ENCODE measurements at regions not wholly inside any gene's neighbourhood (a gene's known extent, or its start where the extent isn't known, plus 50 kb on each side); places are given as distances from the start of the nearest gene placed in this dataset.
A peak's percentile ranks its signal among the peaks of the same experiment; 100 is the strongest.
"Not testable (repeated sequence)": the region's sequence is repeated elsewhere in the genome, so short reads cannot be mapped to it uniquely, and the experiment has no call there.

DNA sequence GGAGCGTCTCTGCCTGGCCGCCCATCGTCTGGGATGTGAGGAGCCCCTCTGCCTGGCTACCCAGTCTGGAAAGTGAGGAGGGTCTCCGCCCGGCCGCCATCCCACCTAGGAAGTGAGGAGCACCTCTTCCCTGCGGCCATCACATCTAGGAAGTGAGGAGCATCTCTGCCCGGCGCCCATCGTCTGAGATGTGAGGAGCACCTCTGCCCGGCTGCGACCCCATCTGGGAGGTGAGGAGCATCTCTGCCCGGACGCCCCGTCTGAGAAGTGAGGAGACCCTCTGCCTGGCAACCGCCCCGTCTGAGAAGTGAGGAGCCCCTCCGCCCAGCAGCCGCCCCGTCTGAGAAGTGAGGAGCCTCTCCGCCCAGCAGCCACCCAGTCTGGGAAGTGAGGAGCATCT lies 84.5 kb downstream of the IDS start:
- DNase-seq = not testable (repeated sequence)

DNA sequence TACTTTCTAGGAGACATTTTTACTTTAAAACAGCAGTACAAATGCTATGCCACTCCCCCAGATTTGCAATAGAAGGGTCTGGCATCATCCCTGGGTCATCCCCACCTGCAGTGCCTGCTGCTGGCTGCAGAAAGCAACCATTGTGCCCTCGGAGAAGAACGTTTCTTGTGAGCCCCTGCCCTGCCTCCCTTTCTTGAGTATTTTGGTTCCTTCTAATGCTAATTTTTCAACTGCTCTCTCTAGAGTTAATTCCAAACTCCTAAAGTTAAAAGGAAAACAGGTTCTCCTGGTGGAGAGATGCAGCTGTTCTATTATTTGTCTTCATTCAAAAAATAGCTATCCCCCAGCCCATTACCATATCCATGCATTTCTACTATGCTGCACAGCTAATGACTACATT lies 107.1 kb downstream of the IDS start:
- DNase-seq = no peak

DNA sequence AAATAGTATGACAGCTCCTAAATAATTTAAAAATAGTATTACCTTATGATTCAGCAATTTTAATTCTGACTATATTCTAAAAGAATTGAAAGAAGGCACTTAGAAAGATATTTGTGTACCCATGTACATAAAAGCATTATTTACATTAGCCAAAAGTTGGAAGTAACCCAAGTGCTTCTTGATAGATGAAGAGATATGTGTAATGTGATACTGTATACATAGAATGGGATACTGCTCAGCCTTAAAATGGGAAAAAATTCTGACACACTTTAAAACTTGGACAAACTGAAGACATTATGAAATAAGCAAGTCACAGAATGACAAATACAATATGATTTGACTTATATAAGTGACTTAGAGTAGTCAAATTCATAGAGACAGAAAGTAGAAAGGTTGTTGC lies 112.2 kb downstream of the IDS start:
- DNase-seq = no peak

DNA sequence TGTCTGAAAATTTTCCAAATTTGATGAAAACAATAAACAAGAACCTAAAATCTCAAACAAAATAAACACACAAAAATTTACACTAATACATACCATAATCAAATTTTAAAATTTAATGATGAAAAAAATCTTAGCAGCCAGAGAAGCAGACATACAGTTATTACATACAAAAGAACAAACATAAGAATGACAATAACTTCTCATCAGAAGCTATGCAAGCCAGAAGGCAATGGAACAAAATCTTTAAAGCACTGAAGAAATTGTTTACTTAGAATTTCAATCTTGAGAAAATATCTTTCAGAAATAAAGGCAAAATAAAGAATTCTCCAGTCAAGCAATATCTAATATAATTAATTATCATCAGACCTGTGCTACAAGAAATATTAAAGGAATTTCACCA lies 121.3 kb downstream of the IDS start:
- DNase-seq = no peak

DNA sequence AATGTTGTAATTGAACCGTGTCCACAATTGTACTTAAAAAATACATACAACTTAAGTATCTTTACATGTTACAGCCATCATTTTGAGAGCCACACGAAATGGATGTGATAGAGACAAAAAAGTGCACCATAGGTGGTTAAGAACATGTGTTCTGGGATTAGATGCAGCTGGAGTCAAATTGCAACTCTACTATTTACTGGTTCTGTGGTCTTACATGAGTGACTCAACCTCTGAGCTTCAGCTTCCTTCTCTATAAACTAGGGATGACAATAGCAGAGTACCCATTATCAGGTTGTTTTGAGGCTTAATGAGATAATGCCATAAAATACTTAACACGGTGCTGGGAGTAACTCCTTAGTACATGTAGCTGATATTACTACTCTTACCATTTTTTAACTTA lies 130.4 kb downstream of the IDS start:
- DNase-seq = no peak

DNA sequence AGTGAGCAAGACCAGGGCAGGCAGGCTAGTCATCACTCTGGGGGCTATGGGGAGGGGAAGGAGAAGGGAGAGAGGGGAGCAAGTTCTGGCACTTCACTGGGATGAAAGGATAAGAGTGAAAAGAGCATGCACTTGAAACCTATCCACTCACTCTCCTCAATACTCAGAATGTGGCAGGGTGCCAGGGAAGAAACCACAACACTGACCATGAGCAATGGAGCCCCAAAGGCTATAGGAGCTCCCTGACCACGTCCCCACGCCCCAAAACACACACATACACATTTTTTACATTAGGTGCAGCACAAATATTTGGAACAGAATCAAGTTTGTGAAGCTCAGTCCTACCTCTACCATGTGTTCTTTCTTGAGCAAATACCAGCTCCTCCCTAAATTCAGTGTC lies 132.2 kb downstream of the IDS start:
- DNase-seq = no peak

DNA sequence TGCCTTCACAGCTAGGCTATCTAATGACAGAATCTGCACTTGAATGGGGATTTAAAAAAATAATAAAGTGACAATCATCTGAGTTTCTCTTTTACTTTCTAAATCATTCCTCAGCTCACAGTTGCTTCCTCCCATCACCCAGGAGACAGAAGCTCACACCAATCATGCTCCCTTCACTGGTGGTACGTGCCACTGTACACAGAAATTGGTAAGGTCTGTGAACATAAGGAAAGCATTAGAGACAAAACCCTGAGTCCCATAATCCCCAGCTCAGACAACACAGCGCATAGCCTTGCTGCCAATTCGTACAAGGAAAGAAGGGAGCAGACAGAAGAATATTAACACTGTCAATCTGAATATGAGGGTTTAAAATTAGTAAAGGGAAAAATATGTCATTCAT lies 133.1 kb downstream of the IDS start:
- DNase-seq = no peak

DNA sequence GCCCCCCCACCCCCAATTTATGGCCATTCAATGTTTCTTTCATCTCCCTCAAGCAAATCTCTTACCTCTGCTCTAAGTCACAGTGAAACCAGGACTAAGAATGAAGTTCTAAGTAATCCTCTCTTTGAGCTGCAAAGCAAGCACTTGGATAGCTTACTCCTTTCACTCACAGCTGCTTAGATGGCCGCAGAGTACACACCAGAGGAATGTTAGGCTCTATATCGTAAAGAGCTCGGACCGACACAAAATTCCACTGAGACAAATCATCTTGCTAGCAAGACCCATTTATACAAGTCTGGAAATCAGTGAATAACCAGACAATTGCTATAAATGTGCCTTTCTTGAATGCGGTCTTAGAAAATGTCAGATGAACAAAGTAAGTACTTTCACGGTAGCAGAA lies 135.0 kb downstream of the IDS start:
- no peak for DNase-seq

DNA sequence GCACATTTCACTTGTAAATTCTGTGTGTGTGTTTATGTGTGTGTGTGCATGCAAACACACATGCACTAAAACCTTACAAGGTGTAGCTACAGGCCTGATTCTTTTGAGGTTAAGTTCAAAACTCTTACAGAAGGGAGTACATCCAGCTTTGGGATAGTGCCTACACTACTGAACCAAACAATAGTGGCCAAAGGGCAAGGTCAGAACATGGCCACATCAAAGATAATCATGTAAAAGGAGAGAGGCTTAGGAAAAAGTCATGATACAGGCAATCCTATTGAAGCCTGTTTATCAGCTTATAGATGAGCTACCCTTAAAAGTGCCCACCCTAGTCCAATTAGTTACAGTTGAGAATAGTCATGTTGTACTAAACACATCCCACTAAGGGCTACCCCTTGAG lies 139.6 kb downstream of the IDS start:
- no peak for DNase-seq

DNA sequence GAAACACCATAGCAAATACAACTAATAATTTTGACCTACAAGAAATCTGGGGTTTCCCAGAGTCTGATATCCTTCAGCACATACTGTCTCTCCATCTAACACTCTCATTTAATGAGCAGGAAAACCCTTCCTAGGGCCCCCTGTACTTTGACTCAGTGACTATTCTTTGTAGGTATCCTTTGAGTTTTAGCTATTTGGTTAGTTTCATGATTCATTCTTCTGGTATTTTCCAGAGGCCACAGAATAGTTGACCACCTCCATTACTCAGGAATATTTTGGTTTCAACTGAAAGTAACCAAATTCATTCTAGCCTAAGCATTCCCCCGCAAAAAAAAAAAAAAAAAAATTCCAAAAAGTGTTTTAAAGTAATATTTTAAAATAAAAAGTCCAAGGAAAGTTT lies 140.0 kb downstream of the IDS start:
- no peak for DNase-seq

DNA sequence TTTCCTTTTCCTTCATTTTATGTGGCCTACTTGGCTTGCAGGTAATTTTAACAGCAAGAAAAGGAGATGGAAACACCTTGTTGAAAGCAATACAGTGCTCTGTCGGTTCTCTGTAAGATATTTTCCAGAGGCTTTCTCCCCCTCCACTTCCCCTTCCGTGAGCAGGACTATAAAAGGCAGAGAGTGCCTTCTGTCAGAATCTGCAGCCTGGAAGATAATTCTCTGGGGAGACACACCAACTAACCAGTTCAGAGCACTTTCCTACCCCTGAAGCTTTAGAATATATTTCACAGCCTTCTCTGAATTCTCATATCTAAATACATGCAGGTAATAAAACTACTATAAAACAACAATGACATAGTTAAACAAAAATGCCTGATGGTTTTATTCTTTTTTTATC lies 141.1 kb downstream of the IDS start:
- no peak for DNase-seq

DNA sequence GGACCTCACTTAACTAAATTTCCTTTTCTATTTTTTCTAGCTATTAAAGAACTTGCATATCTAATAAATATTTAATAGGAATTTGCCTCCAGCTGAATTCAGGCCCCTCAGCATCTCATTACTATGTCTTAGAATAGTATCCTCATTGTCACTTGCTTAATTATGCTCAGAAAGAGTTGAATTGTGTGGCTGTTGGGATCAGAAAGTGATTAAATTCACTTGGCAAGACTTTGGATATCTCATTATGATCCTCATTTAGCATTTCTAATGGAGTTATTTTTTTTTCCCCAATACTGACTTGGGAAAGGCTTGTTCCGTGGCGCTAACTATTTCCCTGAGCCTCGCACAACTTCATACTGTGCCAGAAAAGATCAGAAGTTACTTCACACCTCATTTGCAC lies 158.8 kb downstream of the IDS start:
- no peak for DNase-seq

DNA sequence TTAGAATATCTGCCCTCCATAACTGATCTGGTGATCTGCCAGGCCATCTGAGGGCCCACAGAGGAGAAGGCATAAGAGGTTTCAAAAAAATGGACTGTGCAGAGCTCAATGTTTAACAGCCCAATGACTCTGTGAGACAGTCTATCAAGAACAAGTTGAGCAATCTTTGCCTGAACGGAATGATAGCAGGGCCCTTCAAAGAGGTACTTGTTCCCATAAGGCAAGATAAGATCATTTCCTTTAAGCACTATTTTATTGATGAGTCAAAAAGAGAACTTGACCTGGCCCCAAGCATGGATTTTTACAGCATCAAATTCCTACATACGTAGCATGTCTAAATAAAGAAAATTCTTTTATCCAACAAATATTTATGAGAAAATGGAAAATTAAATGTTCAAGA lies 182.8 kb downstream of the IDS start:
- no peak for DNase-seq

DNA sequence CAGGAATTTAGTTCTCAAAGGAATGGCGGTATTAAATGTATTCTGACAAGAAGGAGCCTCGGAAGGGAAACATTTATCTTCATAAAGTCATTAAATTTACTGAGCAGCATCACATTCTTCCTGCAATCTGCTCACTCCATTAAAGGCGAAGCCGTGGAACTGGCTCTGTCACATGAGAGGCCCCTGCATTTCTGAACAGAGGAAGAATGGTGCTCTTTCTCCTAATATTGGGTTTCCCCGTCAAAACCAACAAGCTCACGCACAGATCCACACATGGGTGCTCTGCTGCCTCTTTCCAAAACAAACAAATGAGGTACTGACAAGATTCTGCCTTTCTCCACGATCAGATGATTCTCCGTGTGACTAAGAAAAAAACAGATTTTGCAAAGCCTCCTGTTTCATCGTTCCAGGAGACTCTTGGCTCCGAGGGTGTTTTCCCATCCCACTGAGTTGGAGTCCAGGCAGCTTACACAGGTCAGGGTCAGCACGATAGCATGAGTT lies 191.2 kb downstream of the IDS start:
- no peak for DNase-seq

DNA sequence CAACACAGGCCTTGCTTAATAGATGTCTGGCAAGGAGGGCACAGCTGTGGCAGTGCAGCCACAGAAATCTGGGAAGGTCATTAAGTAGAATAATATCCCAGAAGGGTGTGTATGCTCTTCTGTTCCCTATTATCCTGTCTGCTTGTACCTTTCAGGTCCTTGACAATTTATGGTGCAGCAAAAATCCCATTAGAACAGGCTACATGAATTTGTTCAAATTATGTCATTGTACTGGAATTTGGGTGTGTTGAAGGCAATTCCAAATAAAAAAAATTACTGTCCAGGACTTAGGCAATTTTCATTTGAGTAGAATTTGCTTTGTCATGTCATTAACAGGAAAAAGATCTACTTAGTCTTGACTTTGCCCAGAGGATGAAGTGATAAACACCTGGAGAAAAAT lies 192.1 kb downstream of the IDS start:
- no peak for DNase-seq

DNA sequence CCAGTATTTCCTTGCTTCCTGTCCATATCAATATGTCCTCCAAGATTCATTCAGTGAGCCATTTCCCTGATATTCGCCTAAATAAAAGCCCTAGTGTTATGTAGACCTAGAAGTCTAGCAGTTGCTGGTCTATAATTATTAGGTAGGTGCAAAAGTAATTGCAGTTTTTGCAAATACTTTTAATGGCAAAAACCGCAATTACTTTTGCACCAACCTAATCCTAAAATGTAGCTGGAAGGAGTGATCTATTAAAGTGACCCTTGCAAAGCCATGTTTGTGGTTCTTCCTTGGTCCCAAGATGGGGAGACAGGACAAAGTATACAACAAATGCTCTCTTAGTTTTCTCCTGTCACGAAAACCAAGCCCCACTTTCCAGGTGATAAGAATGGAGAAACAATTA lies 193.0 kb downstream of the IDS start:
- DNase-seq = no peak

DNA sequence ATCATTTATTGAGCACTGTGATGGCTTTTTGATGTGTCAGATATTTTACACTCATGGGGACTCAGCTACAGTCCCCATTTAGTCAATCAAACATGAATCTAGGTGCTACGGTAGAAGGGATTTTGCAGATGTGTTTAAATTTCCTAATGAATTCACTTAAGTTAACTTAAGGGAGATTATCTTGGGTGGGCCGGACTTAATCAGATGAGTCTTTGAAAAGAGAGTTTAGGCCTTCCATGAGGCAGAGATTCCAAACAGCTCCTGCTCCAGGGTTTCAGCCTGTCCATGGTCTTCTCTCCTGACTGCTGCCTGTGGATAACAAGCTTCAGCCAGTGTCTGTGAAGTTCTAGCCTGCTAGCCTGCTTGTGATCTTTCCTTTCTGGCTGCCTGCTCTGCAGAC lies 202.4 kb downstream of the IDS start:
- DNase-seq = no peak

DNA sequence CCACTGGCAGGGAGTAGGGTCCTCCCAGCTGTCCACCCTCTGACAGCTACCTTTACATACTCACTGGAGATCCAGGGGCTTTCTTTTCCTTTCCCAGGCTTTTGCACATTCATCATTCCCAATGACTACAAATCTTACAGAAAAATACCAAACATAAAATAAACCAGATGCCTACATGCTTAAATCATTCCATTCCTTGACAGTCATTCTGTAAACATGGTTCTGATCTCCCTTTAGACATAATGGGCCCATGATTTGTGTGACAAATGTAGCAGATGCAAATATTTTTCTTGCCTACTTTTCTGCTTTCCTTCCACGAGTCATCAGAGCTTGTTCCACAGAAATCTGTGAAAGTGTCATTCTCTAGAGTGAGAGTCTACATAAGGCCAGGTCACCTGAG lies 207.0 kb downstream of the IDS start:
- DNase-seq = no peak

DNA sequence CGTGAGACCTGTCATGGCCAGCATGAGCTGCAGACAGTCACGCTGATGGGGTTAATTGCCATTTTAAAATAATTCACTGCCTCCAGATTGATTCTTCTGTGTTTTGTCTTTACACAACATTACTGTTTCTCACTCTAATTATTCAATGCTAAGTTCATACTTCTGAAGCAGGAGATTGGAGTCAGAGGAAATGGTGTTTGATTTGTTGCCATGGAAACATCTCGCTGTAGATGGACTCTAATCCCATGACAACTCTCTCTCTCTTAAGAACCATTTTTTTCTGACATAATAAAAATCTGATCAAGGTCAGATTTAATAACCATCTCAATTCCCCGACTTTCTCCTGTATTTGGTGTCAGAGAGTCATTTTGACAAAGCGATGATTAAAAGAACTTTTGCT lies 209.0 kb downstream of the IDS start:
- no peak for DNase-seq

DNA sequence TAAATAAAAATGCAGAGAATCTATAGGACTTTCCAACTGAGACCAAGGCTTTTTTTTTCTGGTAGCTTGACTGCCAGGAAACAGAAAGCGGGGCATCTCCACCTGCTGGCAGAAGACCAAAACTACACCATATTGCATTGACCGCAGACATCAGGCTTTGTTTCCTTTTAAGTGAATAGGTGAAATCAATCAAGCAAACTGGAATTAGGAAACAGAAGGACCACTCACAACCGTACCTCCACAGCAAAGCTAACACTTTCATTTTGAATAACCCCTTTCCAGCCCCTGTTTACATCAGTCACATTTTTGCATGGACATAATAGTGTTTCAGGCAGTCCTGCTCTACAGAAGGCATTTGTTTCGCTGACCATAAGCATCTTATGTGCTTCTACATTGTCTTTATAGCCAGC lies 218.2 kb downstream of the IDS start:
- DNase-seq = peak; percentile 35

DNA sequence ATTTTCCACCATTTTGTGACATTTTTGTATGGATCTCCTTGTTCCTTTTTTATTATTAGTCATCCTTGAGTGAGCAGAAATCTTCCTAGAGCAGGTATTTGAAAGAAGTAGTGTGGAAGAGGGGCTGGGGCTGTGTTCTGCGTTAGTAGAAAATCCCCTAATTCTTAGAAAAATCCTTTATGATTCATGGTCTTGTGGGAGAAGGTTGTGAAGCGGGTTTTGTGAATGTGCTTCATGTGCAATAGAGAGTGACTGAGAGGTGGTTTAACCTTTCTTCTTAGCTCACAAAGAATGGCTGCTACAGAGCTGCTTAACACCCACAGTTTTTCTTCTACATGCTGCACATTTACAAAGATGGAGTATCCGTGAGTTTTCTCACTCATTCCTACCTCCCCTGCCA lies 220.5 kb downstream of the IDS start:
- DNase-seq = no peak

DNA sequence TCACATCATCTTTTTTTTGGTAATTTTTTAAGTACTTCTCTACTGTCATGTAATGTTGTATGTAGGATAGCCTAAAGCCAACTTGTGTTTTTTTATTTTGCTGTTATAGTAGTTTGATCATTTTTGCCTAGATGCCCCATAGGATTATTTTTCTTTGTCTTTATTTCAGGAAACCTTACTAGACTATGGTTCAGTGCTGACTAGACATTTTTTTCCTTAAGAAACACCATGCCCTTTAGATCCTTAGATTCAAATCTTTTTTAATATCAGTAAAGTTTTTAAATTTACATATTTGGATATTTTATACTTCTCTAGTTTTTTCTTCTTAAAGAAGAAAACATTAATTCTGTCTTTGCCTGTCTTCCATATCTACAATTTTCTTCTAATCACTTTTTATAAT lies 221.3 kb downstream of the IDS start:
- DNase-seq = no peak

DNA sequence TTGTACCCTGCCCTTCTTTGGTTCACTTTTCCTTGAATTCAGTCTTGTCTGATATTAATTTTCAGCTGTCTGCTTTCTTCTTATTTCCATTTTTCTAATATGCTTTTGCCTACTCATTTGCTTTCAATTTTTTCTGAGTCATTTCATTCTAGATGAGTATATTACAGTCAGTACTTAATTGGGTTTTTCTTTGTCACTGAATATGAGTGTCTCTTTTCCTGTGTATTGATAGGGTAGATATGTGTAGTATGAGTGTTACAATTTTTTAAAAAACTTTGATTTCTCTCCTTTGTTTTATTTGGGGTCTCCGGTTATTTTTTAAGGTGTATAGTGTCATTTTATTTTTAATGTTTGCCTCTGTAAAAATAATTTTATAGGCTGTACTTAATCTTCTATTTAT lies 222.2 kb downstream of the IDS start:
- no peak for DNase-seq

DNA sequence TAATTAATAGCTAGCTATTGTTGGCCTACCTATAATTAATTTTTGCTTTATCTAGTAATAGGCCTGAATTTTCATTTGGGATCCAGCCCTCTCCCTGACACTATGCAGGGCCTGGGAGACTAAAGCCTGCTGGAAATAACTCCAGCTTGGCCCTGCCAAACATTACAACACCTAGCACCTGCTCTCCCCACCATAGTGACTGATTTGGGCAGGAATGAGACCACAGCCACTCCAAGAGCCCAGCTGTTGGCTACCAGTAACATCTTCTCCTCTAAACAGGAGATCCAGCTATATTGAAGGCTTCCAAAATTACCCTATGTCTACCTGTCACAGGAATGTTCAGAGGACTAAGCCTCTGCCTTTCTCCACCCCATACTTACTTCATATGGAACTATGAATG lies 225.1 kb downstream of the IDS start:
- DNase-seq = no peak

DNA sequence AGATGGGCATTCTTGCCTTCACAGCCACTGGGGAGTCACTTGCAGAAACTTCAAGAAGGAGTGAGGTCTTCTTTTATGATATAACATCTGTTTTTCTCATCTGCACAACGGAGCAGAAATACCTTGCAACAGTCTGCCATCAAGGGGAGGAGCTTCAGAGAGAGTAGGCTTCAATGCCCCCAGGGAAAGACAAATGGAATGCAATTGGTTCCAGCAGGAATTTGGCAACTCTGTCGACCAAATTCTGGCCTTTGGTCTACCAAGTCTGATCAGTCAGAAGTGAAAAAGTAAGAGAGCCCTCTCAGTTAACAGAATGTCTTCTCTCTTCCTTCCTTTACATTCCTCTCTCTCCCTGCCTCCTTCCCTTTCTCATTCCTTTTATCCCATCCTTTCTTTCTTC lies 229.3 kb downstream of the IDS start:
- no peak for DNase-seq

DNA sequence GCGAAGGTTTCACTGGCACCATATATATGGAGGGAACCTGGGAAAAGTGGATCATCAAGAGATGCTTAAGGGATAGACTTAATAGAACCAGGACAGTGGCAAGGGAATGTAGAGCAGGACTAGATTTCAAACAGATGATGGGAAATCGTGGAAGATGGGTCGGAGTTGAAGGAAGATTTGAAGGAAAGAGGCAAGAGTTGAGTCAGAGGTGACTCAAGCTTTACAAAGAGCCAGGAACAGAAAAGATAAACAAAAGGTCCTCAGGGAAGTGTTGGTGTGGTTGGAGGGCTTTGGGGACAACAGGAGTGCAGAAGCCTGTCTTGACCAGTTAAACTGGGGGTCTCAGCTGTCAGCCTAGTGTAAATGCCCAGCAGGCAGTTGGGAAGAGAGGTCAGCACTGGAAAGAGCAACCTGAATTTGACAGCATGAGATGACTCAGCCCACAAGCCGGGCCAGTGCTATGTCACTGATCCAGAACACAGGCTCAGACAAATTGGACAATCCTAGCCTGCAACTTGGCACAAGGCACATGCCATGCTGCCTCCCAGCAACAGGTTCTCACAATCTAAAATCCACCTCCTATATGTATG lies 230.5 kb downstream of the IDS start:
- no peak for DNase-seq

Data from RPMI8226 (cell line).